ENCODE measurements at regions not wholly inside any gene's neighbourhood (a gene's known extent, or its start where the extent isn't known, plus 50 kb on each side); places are given as distances from the start of the nearest gene placed in this dataset.

DNA sequence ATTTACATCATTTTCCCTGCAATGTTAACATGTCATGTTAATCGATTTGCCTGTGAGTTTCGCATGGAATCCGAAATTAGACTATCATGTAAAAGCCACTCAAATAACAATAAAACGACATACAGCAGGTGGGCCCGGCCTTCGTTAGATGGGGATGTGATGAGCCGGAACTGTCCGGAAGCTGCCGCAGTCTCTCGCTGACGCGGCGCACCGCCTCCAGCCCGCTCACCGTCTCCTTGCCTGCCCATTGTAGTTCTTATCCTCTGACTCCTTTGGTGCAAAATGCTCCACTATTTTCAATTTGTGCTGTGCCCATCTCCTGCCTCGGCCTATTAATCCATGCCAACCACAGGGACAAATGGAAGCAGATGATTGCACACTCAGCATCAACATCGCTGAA, 877.5 kb upstream of the TENM3 start:
- TF ChIP-seq POLR2A (IDR thresholded peaks at IDR 0.05) (no peak), CTCF (IDR thresholded peaks at IDR 0.05 in 4 of 5, conservative IDR thresholded peaks at IDR 0.05 in 1 of 5) (no peak)

Data from gastrocnemius medialis (tissue), 4 donors.